ENCODE measurements at regions not wholly inside any gene's neighbourhood (a gene's known extent, or its start where the extent isn't known, plus 50 kb on each side); places are given as distances from the start of the nearest gene placed in this dataset.
A peak's percentile ranks its signal among the peaks of the same experiment; 100 is the strongest.

- Histone ChIP-seq H3K4me1 (no peaks in the 10 kb centered on the region), H3K4me3 (no peak overlapping the region), H3K9me3 (no peaks in the 10 kb centered on the region), H3K36me3 (no peaks in the 10 kb centered on the region), H3K27me3 (ENCODE audit: low read depth) (no peaks in the 10 kb centered on the region), H3K27ac (no peak overlapping the region)
- DNase-seq, result no peak
- peak; percentile 51 for TF ChIP-seq CTCF (IDR thresholded peaks at IDR 0.05)
- intact Hi-C loops (cut with DNase I), result no loop called here
- ATAC-seq, result peak; percentile 75 to 87
Observed at GRCh38 chr14:22099942-22100763, 426.5 kb upstream of the OR4E1 start.

- H3K36me3 ChIP-seq, result no peaks in the 10 kb centered on the region
- TF ChIP-seq CTCF (IDR thresholded peaks at IDR 0.05), result no peak
- ATAC-seq (no peak), DNase-seq (no peak)
- intact Hi-C loops (cut with DNase I), result no loop called here
- no peaks in the 10 kb centered on the region for H3K27me3 ChIP-seq (ENCODE audit: low read depth)
- H3K4me3 ChIP-seq, result no peak overlapping the region
- H3K4me1 ChIP-seq, result no peaks in the 10 kb centered on the region
- H3K9me3 ChIP-seq, result no peaks in the 10 kb centered on the region
- H3K27ac ChIP-seq, result no peak overlapping the region
Observed at GRCh38 chr14:22098435-22098834, 424.8 kb upstream of the OR4E1 start.

GRCh38 chr14:22097586-22098292 is 424.1 kb upstream of the OR4E1 start:
- Histone ChIP-seq H3K4me3 (no peak overlapping the region), H3K36me3 (no peaks in the 10 kb centered on the region), H3K27me3 (ENCODE audit: low read depth) (no peaks in the 10 kb centered on the region), H3K9me3 (no peaks in the 10 kb centered on the region), H3K27ac (no peak overlapping the region), H3K4me1 (no peaks in the 10 kb centered on the region)
- DNase-seq (no peak), ATAC-seq (no peak)
- no peak for TF ChIP-seq CTCF (IDR thresholded peaks at IDR 0.05)
- intact Hi-C loops (cut with DNase I), result no loop called here

GRCh38 chr14:22097072-22097471 is 423.5 kb upstream of the OR4E1 start:
- ATAC-seq (no peak), DNase-seq (no peak)
- Histone ChIP-seq H3K4me3 (no peak overlapping the region), H3K27me3 (ENCODE audit: low read depth) (no peaks in the 10 kb centered on the region), H3K27ac (no peak overlapping the region), H3K4me1 (no peaks in the 10 kb centered on the region), H3K9me3 (no peaks in the 10 kb centered on the region), H3K36me3 (no peaks in the 10 kb centered on the region)
- intact Hi-C loops (cut with DNase I), result no loop called here
- TF ChIP-seq CTCF (IDR thresholded peaks at IDR 0.05), result no peak

- DNase-seq, result no peak
- intact Hi-C loops (cut with DNase I), result no loop called here
- no peak for TF ChIP-seq CTCF (IDR thresholded peaks at IDR 0.05)
- Histone ChIP-seq H3K27me3 (ENCODE audit: low read depth) (no peaks in the 10 kb centered on the region), H3K36me3 (no peaks in the 10 kb centered on the region), H3K9me3 (no peaks in the 10 kb centered on the region), H3K27ac (no peak overlapping the region), H3K4me1 (no peaks in the 10 kb centered on the region), H3K4me3 (no peak overlapping the region)
- ATAC-seq, result no peak
Observed at GRCh38 chr14:22096514-22096895, 422.9 kb upstream of the OR4E1 start.
